GM23338 (cell line): ENCODE measurements at regions not wholly inside any gene's neighbourhood (a gene's known extent, or its start where the extent isn't known, plus 50 kb on each side); places are given as distances from the start of the nearest gene placed in this dataset.

ENCODE experiments used
- ATAC-seq: fragments of 200-7000 bp; cut with Tn5 transposase; 3 replicates; pipeline ENCODE4 v1.9.1; 2020
- DNase-seq: peaks from one replicate; pipeline ENCODE4 v3.0.0-alpha.2; 2015; ENCODE audit warnings: low spot score
- H2AFZ ChIP-seq: fragments of 200-600 bp; sonication (generic); 2 replicates; pipeline ENCODE4 v1.8.0; 2016; ENCODE audit warnings: antibody characterized with exemption, mild to moderate bottlenecking, moderate library complexity
- H3F3A ChIP-seq: fragments of 200-600 bp; sonication (generic); replicated peaks from 2 replicates; pipeline ENCODE4 v1.8.0; 2017; ENCODE audit warnings: antibody characterized with exemption, mixed run types, low read depth
- H3K27ac ChIP-seq: fragments of 200-600 bp; sonication (generic); 2 replicates; pipeline ENCODE4 v1.6.1; 2016; ENCODE audit warnings: low read depth
- H3K27me3 ChIP-seq: fragments of 200-600 bp; sonication (generic); 2 replicates; pipeline ENCODE4 v1.8.0; 2016; ENCODE audit warnings: mild to moderate bottlenecking, mixed run types, moderate library complexity; ENCODE audit not compliant: insufficient read depth
- H3K36me3 ChIP-seq: fragments of 200-600 bp; sonication (generic); 2 replicates; pipeline ENCODE4 v1.8.0; 2016; ENCODE audit warnings: mild to moderate bottlenecking; ENCODE audit not compliant: insufficient read depth
- H3K4me1 ChIP-seq: fragments of 200-600 bp; sonication (generic); 2 replicates; pipeline ENCODE4 v1.8.0; 2016; ENCODE audit warnings: mild to moderate bottlenecking, moderate library complexity; ENCODE audit not compliant: insufficient read depth
- H3K4me2 ChIP-seq: fragments of 200-600 bp; sonication (generic); 2 replicates; pipeline ENCODE4 v1.7.1; 2017; ENCODE audit warnings: mixed run types
- H3K4me3 ChIP-seq: fragments of 200-600 bp; sonication (generic); 2 replicates; pipeline ENCODE4 v1.6.1; 2016; ENCODE audit warnings: mixed run types
- H3K79me2 ChIP-seq: fragments of 200-600 bp; sonication (generic); replicated peaks from 2 replicates; pipeline ENCODE4 v1.8.0; 2017; ENCODE audit warnings: mild to moderate bottlenecking; ENCODE audit not compliant: insufficient read depth
- H3K9me2 ChIP-seq: fragments of 200-600 bp; sonication (generic); 2 replicates; pipeline ENCODE4 v1.8.0; 2017; ENCODE audit not compliant: insufficient read depth
- H4K20me1 ChIP-seq: fragments of 200-600 bp; sonication (generic); replicated peaks from 2 replicates; pipeline ENCODE4 v1.8.0; 2017; ENCODE audit warnings: mild to moderate bottlenecking; ENCODE audit not compliant: insufficient read depth
- H3K27ac Mint-ChIP-seq: 2 replicates; pipeline ENCODE4 v1.8.0; 2020; ENCODE audit warnings: inconsistent platforms, mild to moderate bottlenecking, moderate library complexity, mixed read lengths
- H3K27me3 Mint-ChIP-seq: 3 replicates; pipeline ENCODE4 v1.8.0; 2022; ENCODE audit warnings: low read depth, mild to moderate bottlenecking, moderate library complexity, mixed read lengths, inconsistent platforms; ENCODE audit not compliant: insufficient read depth, poor library complexity
- H3K36me3 Mint-ChIP-seq: 3 replicates; pipeline ENCODE4 v1.8.0; 2021; ENCODE audit warnings: low read depth, mild to moderate bottlenecking, inconsistent platforms, moderate library complexity, mixed read lengths
- H3K4me1 Mint-ChIP-seq: 3 replicates; pipeline ENCODE4 v1.8.0; 2020; ENCODE audit warnings: mild to moderate bottlenecking, inconsistent platforms, mixed read lengths
- H3K4me3 Mint-ChIP-seq: 3 replicates; pipeline ENCODE4 v1.8.0; 2021; ENCODE audit warnings: moderate library complexity, mild to moderate bottlenecking, inconsistent platforms, mixed read lengths
- H3K9me3 Mint-ChIP-seq: 3 replicates; pipeline ENCODE4 v1.8.0; 2020; ENCODE audit warnings: moderate library complexity, mild to moderate bottlenecking, inconsistent platforms, mixed read lengths
- CTCF ChIP-seq, 2 experiments: fragments of 200-600 bp in 1 of 2; sonication (generic) in 1 of 2; conservative IDR thresholded peaks; 2 replicates each; pipeline versions ENCODE4 v1.5.1 to v1.6.1; 2016 to 2017; ENCODE audit warnings: antibody characterized with exemption in 2 of 2, low read depth in 2 of 2, mild to moderate bottlenecking in 2 of 2, moderate library complexity in 1 of 2
- JUNB ChIP-seq: IDR thresholded peaks from one replicate; pipeline ENCODE4 v1.6.1; 2016; ENCODE audit warnings: antibody characterized with exemption; ENCODE audit not compliant: unreplicated experiment
- NANOG ChIP-seq: IDR thresholded peaks from 2 replicates; pipeline ENCODE4 v1.6.1; 2016; ENCODE audit warnings: antibody characterized with exemption, borderline replicate concordance
- POLR2AphosphoS5 ChIP-seq: IDR thresholded peaks from 2 replicates; pipeline ENCODE4 v1.6.1; 2016; ENCODE audit warnings: antibody characterized with exemption, low read depth
- REST ChIP-seq: IDR thresholded peaks from one replicate; pipeline ENCODE4 v1.6.1; 2018; ENCODE audit warnings: antibody characterized with exemption; ENCODE audit not compliant: unreplicated experiment
- STAT1 ChIP-seq: IDR thresholded peaks from one replicate; pipeline ENCODE4 v1.6.1; 2016; ENCODE audit warnings: antibody characterized with exemption; ENCODE audit not compliant: unreplicated experiment
- ZNF114 ChIP-seq: fragments of 250-450 bp; sonication (Bioruptor Pico); IDR thresholded peaks from 2 replicates; pipeline ENCODE4 v1.5.0; 2020; ENCODE audit warnings: mild to moderate bottlenecking, moderate library complexity
- ZNF462 ChIP-seq: fragments of 250-450 bp; sonication (Bioruptor Pico); IDR thresholded peaks from 2 replicates; pipeline ENCODE4 v1.5.0; 2020; ENCODE audit warnings: mild to moderate bottlenecking, moderate library complexity

- TF ChIP-seq REST = no peak
- no peak for TF ChIP-seq NANOG
- TF ChIP-seq CTCF (conservative IDR thresholded peaks at IDR 0.05; ENCODE audit: low read depth in 2 of 2) = no peak
- no peak for TF ChIP-seq POLR2AphosphoS5
Measured at GRCh38 chr5:15263942-15264341, 236.0 kb upstream of the FBXL7 start (continued).

GRCh38 chr5:15263406-15263805 is 236.6 kb upstream of the FBXL7 start:
- Histone ChIP-seq H2AFZ (peak overlapping the region; percentile 52; the same call in 1 of the 2 replicates), H3K36me3 (no peaks in the 10 kb centered on the region), H4K20me1 (no peaks in the 10 kb centered on the region), H3K9me2 (no peaks in the 10 kb centered on the region), H3K27ac (no peak overlapping the region), H3K27me3 (no peaks in the 10 kb centered on the region), H3K79me2 (no peaks in the 10 kb centered on the region), H3K4me3 (no peak overlapping the region), H3K4me1 (peaks cover 4% of the 10 kb centered on the region; the same call in 1 of the 2 replicates), H3F3A (no peaks in the 10 kb centered on the region), H3K4me2 (no peak overlapping the region)
- no peaks in the 10 kb centered on the region for H3K9me3 Mint-ChIP-seq
- DNase-seq (no peak), ATAC-seq (no peak)
- no peak overlapping the region for H3K4me3 Mint-ChIP-seq
- peaks cover 11% of the 10 kb centered on the region; the same call in 2 of the 3 replicates for H3K4me1 Mint-ChIP-seq
- H3K27ac Mint-ChIP-seq = no peak overlapping the region
- H3K27me3 Mint-ChIP-seq = no peaks in the 10 kb centered on the region
- H3K36me3 Mint-ChIP-seq = no peaks in the 10 kb centered on the region
- TF ChIP-seq JUNB (no peak), ZNF114 (CRISPR knock-in tag) (no peak), STAT1 (no peak), CTCF (conservative IDR thresholded peaks at IDR 0.05; ENCODE audit: low read depth in 2 of 2) (no peak), ZNF462 (CRISPR knock-in tag) (no peak)
